ENCODE measurements at regions not wholly inside any gene's neighbourhood (a gene's known extent, or its start where the extent isn't known, plus 50 kb on each side); places are given as distances from the start of the nearest gene placed in this dataset.

DNA sequence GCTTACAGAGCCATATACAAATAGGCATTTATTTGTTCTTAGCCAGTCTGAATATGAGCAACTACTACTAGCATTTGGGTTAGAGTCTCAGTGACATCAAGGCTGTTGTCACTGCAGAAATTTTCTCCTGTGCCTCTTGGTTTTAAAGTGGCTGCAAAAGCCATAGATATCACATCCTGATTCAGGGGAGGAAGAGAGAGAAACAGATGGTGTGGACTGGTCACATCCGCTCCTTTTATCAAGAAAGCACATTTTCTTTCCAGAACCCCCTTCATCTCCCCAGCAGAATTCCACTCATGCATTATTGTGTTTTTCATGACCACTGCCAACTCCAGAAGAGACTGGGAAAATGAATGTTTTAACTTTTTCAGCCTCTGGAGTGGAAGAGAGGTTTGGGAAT, 69.8 kb downstream of the PTTG1 start:
- H3K4me1 Mint-ChIP-seq: peaks cover 8% of the 10 kb centered on the region
- H3K27me3 Mint-ChIP-seq (ENCODE audit: low read depth): no peaks in the 10 kb centered on the region
- ATAC-seq (no peak), DNase-seq (ENCODE audit: low spot score) (no peak)
- POLR2A ChIA-PET: no interaction called here
- TF ChIP-seq NR3C1 (CRISPR knock-in tag; conservative IDR thresholded peaks at IDR 0.05; ENCODE audit: low read depth) (no peak), EMX1 (CRISPR knock-in tag; IDR thresholded peaks at IDR 0.05) (no peak), FOXK1 (CRISPR knock-in tag; IDR thresholded peaks at IDR 0.05) (no peak), PREB (CRISPR knock-in tag; IDR thresholded peaks at IDR 0.05; ENCODE audit: borderline replicate concordance) (no peak), FOXJ3 (CRISPR knock-in tag; IDR thresholded peaks at IDR 0.05; ENCODE audit: borderline replicate concordance) (no peak), CREB1 (CRISPR knock-in tag; IDR thresholded peaks at IDR 0.05) (no peak), ESRRA (CRISPR knock-in tag; IDR thresholded peaks at IDR 0.05; ENCODE audit: borderline replicate concordance) (no peak), NFE2L1 (CRISPR knock-in tag; IDR thresholded peaks at IDR 0.05) (no peak), NR1H2 (CRISPR knock-in tag; IDR thresholded peaks at IDR 0.05) (no peak), JUN (CRISPR knock-in tag; IDR thresholded peaks at IDR 0.05) (no peak), JAZF1 (CRISPR knock-in tag; IDR thresholded peaks at IDR 0.05) (no peak), CBFB (CRISPR knock-in tag; IDR thresholded peaks at IDR 0.05; ENCODE audit: low read depth) (no peak), ZNF263 (CRISPR knock-in tag; IDR thresholded peaks at IDR 0.05; ENCODE audit: low read depth) (no peak), SOX15 (CRISPR knock-in tag; IDR thresholded peaks at IDR 0.05) (no peak)
- TF ChIP-seq, protein P1, sequence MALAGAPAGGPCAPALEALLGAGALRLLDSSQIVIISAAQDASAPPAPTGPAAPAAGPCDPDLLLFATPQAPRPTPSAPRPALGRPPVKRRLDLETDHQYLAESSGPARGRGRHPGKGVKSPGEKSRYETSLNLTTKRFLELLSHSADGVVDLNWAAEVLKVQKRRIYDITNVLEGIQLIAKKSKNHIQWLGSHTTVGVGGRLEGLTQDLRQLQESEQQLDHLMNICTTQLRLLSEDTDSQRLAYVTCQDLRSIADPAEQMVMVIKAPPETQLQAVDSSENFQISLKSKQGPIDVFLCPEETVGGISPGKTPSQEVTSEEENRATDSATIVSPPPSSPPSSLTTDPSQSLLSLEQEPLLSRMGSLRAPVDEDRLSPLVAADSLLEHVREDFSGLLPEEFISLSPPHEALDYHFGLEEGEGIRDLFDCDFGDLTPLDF (CRISPR knock-in tag; IDR thresholded peaks at IDR 0.05): no peak
- TF ChIP-seq, protein P2, sequence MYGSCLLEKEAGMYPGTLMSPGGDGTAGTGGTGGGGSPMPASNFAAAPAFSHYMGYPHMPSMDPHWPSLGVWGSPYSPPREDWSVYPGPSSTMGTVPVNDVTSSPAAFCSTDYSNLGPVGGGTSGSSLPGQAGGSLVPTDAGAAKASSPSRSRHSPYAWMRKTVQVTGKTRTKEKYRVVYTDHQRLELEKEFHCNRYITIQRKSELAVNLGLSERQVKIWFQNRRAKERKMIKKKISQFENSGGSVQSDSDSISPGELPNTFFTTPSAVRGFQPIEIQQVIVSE (CRISPR knock-in tag; IDR thresholded peaks at IDR 0.05; ENCODE audit: borderline replicate concordance): no peak
- no peaks in the 10 kb centered on the region for H3K9me3 Mint-ChIP-seq
- CTCF ChIA-PET: no interaction called here
- no peak overlapping the region for H3K4me3 Mint-ChIP-seq
- no peak overlapping the region for H3K27ac Mint-ChIP-seq
- H3K36me3 Mint-ChIP-seq: no peaks in the 10 kb centered on the region

GRCh38 chr5:160492565-160492964, 70.9 kb downstream of the PTTG1 start:
- Mint-ChIP-seq H3K4me3 (no peak overlapping the region), H3K27me3 (ENCODE audit: low read depth) (no peaks in the 10 kb centered on the region), H3K9me3 (no peaks in the 10 kb centered on the region), H3K36me3 (no peaks in the 10 kb centered on the region), H3K27ac (no peak overlapping the region), H3K4me1 (peaks cover 5% of the 10 kb centered on the region)
- ChIA-PET CTCF (interaction anchor here (1.0 kb wide), 1 partner anchor 54 kb away, joined by 3 read pairs; no protein-coding TSS in a partner anchor), POLR2A (interaction anchor here (0.6 kb wide), 2 partner anchors 57 to 719 kb away, joined by 3 to 7 read pairs; no protein-coding TSS in a partner anchor)
- ATAC-seq (no peak), DNase-seq (ENCODE audit: low spot score) (no peak)
- TF ChIP-seq, protein P3, sequence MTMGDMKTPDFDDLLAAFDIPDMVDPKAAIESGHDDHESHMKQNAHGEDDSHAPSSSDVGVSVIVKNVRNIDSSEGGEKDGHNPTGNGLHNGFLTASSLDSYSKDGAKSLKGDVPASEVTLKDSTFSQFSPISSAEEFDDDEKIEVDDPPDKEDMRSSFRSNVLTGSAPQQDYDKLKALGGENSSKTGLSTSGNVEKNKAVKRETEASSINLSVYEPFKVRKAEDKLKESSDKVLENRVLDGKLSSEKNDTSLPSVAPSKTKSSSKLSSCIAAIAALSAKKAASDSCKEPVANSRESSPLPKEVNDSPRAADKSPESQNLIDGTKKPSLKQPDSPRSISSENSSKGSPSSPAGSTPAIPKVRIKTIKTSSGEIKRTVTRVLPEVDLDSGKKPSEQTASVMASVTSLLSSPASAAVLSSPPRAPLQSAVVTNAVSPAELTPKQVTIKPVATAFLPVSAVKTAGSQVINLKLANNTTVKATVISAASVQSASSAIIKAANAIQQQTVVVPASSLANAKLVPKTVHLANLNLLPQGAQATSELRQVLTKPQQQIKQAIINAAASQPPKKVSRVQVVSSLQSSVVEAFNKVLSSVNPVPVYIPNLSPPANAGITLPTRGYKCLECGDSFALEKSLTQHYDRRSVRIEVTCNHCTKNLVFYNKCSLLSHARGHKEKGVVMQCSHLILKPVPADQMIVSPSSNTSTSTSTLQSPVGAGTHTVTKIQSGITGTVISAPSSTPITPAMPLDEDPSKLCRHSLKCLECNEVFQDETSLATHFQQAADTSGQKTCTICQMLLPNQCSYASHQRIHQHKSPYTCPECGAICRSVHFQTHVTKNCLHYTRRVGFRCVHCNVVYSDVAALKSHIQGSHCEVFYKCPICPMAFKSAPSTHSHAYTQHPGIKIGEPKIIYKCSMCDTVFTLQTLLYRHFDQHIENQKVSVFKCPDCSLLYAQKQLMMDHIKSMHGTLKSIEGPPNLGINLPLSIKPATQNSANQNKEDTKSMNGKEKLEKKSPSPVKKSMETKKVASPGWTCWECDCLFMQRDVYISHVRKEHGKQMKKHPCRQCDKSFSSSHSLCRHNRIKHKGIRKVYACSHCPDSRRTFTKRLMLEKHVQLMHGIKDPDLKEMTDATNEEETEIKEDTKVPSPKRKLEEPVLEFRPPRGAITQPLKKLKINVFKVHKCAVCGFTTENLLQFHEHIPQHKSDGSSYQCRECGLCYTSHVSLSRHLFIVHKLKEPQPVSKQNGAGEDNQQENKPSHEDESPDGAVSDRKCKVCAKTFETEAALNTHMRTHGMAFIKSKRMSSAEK (CRISPR knock-in tag; IDR thresholded peaks at IDR 0.05; ENCODE audit: borderline replicate concordance): no peak
- TF ChIP-seq FOXJ3 (CRISPR knock-in tag; IDR thresholded peaks at IDR 0.05; ENCODE audit: borderline replicate concordance): no peak
- TF ChIP-seq SMAD3 (CRISPR knock-in tag; IDR thresholded peaks at IDR 0.05; ENCODE audit: borderline replicate concordance): no peak
- no peak for TF ChIP-seq ZBTB43 (CRISPR knock-in tag; IDR thresholded peaks at IDR 0.05)
- TF ChIP-seq ZNF263 (CRISPR knock-in tag; IDR thresholded peaks at IDR 0.05; ENCODE audit: low read depth): no peak
- TF ChIP-seq ZNF219 (CRISPR knock-in tag; IDR thresholded peaks at IDR 0.05; ENCODE audit: borderline replicate concordance): no peak
- TF ChIP-seq ZNF138 (CRISPR knock-in tag; conservative IDR thresholded peaks at IDR 0.05): no peak
- TF ChIP-seq FOXP1 (CRISPR knock-in tag; IDR thresholded peaks at IDR 0.05; ENCODE audit: borderline replicate concordance): no peak
- TF ChIP-seq ATF3 (CRISPR knock-in tag; conservative IDR thresholded peaks at IDR 0.05): no peak
- TF ChIP-seq, protein P4, sequence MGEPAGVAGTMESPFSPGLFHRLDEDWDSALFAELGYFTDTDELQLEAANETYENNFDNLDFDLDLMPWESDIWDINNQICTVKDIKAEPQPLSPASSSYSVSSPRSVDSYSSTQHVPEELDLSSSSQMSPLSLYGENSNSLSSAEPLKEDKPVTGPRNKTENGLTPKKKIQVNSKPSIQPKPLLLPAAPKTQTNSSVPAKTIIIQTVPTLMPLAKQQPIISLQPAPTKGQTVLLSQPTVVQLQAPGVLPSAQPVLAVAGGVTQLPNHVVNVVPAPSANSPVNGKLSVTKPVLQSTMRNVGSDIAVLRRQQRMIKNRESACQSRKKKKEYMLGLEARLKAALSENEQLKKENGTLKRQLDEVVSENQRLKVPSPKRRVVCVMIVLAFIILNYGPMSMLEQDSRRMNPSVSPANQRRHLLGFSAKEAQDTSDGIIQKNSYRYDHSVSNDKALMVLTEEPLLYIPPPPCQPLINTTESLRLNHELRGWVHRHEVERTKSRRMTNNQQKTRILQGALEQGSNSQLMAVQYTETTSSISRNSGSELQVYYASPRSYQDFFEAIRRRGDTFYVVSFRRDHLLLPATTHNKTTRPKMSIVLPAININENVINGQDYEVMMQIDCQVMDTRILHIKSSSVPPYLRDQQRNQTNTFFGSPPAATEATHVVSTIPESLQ (CRISPR knock-in tag; IDR thresholded peaks at IDR 0.05): no peak
- TF ChIP-seq, protein P5, sequence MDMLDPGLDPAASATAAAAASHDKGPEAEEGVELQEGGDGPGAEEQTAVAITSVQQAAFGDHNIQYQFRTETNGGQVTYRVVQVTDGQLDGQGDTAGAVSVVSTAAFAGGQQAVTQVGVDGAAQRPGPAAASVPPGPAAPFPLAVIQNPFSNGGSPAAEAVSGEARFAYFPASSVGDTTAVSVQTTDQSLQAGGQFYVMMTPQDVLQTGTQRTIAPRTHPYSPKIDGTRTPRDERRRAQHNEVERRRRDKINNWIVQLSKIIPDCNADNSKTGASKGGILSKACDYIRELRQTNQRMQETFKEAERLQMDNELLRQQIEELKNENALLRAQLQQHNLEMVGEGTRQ (CRISPR knock-in tag; IDR thresholded peaks at IDR 0.05): no peak
